Vagina (tissue), 2 donors: ENCODE measurements at regions not wholly inside any gene's neighbourhood (a gene's known extent, or its start where the extent isn't known, plus 50 kb on each side); places are given as distances from the start of the nearest gene placed in this dataset.

Source experiments
- DNase-seq, 2 donors: peaks; one replicate each; pipeline ENCODE4 v3.0.0-alpha.2; 2017; ENCODE audit errors: extremely low spot score in 2 of 2
- H3K27ac ChIP-seq: fragments of 200-600 bp; sonication (generic); one replicate; pipeline ENCODE4 v1.5.1; 2019
- H3K27me3 ChIP-seq: fragments of 200-600 bp; sonication (generic); one replicate; pipeline ENCODE4 v1.5.1; 2019
- H3K36me3 ChIP-seq, 2 donors: fragments of 200-600 bp; sonication (generic); one replicate each; pipeline ENCODE4 v1.5.1; 2017 to 2019
- H3K4me1 ChIP-seq: fragments of 200-600 bp; sonication (generic); one replicate; pipeline ENCODE4 v1.5.1; 2019
- H3K4me3 ChIP-seq, 2 donors: fragments of 200-600 bp; sonication (generic); 1 replicate in 1 of 2; 2 replicates in 1 of 2; pipeline ENCODE4 v1.5.1; 2016 to 2019
- H3K9me3 ChIP-seq: fragments of 200-600 bp; sonication (generic); one replicate; pipeline ENCODE4 v1.5.1; 2019
- CTCF ChIP-seq, 3 experiments: fragments of 450-650 bp in 2 of 3; fragments of 200-600 bp in 1 of 3; sonication (generic) in 1 of 3; IDR thresholded peaks; one replicate each; pipeline ENCODE4 v1.5.1; 2017 to 2019; ENCODE audit warnings: antibody characterized with exemption in 3 of 3, mild to moderate bottlenecking in 2 of 3, moderate library complexity in 2 of 3
- POLR2A ChIP-seq, 2 donors: fragments of 450-650 bp; IDR thresholded peaks; one replicate each; pipeline ENCODE4 v1.6.1; 2017; ENCODE audit warnings: antibody characterized with exemption in 2 of 2, mild to moderate bottlenecking in 2 of 2, moderate library complexity in 2 of 2
- POLR2AphosphoS5 ChIP-seq, 2 donors: sonication (generic); formaldehyde crosslinking; IDR thresholded peaks; one replicate each; pipeline ENCODE4 v1.9.0; 2017; ENCODE audit warnings: antibody characterized with exemption in 2 of 2, mild to moderate bottlenecking in 2 of 2, low read depth in 1 of 2; ENCODE audit not compliant: insufficient read depth in 1 of 2
- intact Hi-C: fragments of 100-400 bp; cut with DNase I; formaldehyde crosslinking; loops from one replicate; pipeline ENCODE4 v1.15.1; 2023

GRCh38 chr1:188846468-188846867 lies 1631.2 kb downstream of the BRINP3 start:
- no peak for DNase-seq
- Histone ChIP-seq H3K9me3 (no peaks in the 10 kb centered on the region), H3K27me3 (no peaks in the 10 kb centered on the region), H3K27ac (no peak overlapping the region), H3K36me3 (no peaks in the 10 kb centered on the region), H3K4me1 (no peaks in the 10 kb centered on the region), H3K4me3 (no peak overlapping the region)
- TF ChIP-seq CTCF (IDR thresholded peaks at IDR 0.05) = no peak
- intact Hi-C loops = no loop called here

DNA sequence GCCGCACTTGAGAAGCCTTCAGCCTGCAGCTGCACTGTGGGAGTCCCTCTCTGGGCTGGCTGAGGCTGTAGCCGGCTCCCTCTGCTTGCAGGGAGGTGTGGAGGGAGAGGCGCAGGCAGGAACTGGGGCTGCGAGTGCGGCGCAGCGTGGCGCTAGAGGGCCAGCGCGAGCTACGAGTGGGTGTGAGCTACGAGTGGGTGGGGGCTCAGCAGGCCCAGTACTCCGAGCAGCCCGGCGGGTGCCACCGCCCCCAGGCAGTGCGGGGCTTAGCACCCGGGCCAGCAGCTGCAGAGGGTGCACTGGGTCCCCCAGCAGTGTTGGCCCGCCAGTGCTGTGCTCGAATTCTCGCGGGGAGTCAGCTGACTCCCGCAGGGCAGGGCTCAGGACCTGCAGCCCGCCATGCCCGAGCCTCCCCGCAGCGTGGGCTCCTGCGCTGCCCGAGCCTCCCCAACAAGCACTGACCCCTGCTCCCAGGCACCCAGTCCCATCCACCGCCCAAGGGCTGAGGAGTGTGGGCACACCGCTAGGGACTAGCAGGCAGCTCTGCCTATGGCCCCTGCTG lies 1620.1 kb downstream of the BRINP3 start:
- no peak overlapping the region for H3K27ac ChIP-seq
- no peak for DNase-seq
- no peaks in the 10 kb centered on the region for H3K27me3 ChIP-seq
- H3K9me3 ChIP-seq = no peaks in the 10 kb centered on the region
- no peaks in the 10 kb centered on the region for H3K36me3 ChIP-seq
- intact Hi-C loops = no loop called here
- H3K4me3 ChIP-seq = no peak overlapping the region
- TF ChIP-seq POLR2A (IDR thresholded peaks at IDR 0.05) = no peak
- TF ChIP-seq CTCF (IDR thresholded peaks at IDR 0.05) = no peak
- TF ChIP-seq POLR2AphosphoS5 (IDR thresholded peaks at IDR 0.05; ENCODE audit: insufficient read depth in 1 of 2, low read depth in 1 of 2) = no peak
- no peaks in the 10 kb centered on the region for H3K4me1 ChIP-seq

DNA sequence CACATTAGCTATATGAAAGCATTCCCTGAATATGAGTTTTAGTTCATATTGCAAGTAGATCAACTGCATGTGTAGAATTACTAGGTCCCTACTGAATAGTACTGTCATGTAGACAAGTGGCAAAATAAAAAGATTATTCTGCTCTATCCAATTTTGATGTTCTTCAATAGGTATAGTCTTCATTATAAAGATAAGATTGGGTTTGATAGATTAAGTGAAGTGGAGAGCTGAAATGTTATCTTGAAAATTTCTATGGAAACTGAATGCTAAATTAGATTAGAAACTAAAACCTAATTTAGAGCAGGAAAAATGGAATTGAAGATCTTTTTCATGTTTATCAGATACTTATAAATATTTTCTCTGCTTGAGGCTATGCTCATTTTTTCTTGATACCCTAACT lies 1610.0 kb downstream of the BRINP3 start:
- no peak overlapping the region for H3K27ac ChIP-seq
- no peaks in the 10 kb centered on the region for H3K27me3 ChIP-seq
- DNase-seq = no peak
- no peak for TF ChIP-seq CTCF (IDR thresholded peaks at IDR 0.05)
- no peak for TF ChIP-seq POLR2AphosphoS5 (IDR thresholded peaks at IDR 0.05; ENCODE audit: insufficient read depth in 1 of 2, low read depth in 1 of 2)
- no peak for TF ChIP-seq POLR2A (IDR thresholded peaks at IDR 0.05)
- no peak overlapping the region for H3K4me3 ChIP-seq
- H3K4me1 ChIP-seq = no peaks in the 10 kb centered on the region
- intact Hi-C loops = no loop called here
- no peaks in the 10 kb centered on the region for H3K36me3 ChIP-seq
- no peaks in the 10 kb centered on the region for H3K9me3 ChIP-seq

DNA sequence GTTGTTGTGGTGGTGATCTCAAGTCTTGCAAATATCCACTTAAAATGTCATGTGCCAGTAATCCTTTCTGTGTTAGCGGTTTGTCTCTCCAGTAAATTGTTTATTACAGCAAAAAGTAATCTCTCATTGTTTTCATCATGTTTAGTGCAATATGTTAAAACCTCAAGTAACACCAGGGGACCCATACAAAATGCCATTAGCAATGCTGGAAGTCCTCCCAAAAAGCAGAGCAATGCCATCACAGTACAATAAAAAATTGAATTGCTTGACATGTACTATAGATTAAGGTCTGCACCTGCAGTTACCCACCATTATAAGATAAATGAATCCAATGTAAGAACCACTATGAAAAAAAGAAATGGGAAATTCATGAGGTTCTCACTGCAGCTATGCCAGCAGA lies 1606.5 kb downstream of the BRINP3 start:
- DNase-seq = no peak

GRCh38 chr1:188872376-188872775 lies 1605.3 kb downstream of the BRINP3 start:
- Histone ChIP-seq H3K4me3 (no peak overlapping the region), H3K4me1 (no peaks in the 10 kb centered on the region), H3K36me3 (no peaks in the 10 kb centered on the region), H3K27me3 (no peaks in the 10 kb centered on the region), H3K9me3 (no peaks in the 10 kb centered on the region), H3K27ac (no peak overlapping the region)
- no peak for TF ChIP-seq POLR2A (IDR thresholded peaks at IDR 0.05)
- no peak for TF ChIP-seq CTCF (IDR thresholded peaks at IDR 0.05)
- no peak for TF ChIP-seq POLR2AphosphoS5 (IDR thresholded peaks at IDR 0.05; ENCODE audit: insufficient read depth in 1 of 2, low read depth in 1 of 2)
- intact Hi-C loops = no loop called here
- no peak for DNase-seq

More for the DNA sequence above, 1606.5 kb downstream of the BRINP3 start:
- intact Hi-C loops = no loop called here
- no peaks in the 10 kb centered on the region for H3K4me1 ChIP-seq
- no peaks in the 10 kb centered on the region for H3K9me3 ChIP-seq
- H3K4me3 ChIP-seq = no peak overlapping the region
- no peaks in the 10 kb centered on the region for H3K36me3 ChIP-seq
- H3K27ac ChIP-seq = no peak overlapping the region
- no peaks in the 10 kb centered on the region for H3K27me3 ChIP-seq
- TF ChIP-seq POLR2A (IDR thresholded peaks at IDR 0.05) (no peak), POLR2AphosphoS5 (IDR thresholded peaks at IDR 0.05; ENCODE audit: insufficient read depth in 1 of 2, low read depth in 1 of 2) (no peak), CTCF (IDR thresholded peaks at IDR 0.05) (no peak)
